ENCODE measurements at regions not wholly inside any gene's neighbourhood (a gene's known extent, or its start where the extent isn't known, plus 50 kb on each side); places are given as distances from the start of the nearest gene placed in this dataset.

DNA sequence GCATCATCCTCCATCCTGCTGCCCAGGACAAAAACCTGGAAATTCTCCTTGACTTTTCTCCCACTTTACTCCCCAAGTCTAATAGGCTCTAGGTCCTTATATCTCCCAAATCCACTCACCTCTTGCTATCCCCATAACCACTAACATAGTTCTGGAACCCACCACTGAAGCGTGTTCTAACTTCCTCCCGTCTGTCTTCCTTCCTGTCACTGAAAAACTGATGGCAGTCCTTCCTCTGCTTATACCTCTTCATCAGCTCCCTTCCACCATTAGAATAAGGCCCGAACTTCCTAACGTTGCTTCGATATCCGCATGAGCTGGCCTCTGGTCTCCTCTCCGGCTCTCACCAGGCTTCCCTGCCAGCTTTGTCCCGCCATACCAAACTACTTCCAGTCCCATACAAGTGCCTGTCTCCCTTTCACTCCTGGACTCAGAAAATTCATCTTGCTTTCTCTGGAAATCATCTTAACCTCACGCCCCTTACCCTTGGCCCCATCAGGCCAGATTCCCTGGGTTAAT lies 63.0 kb upstream of the BCL2L14 start:
- no peak for TF ChIP-seq POLR2A (IDR thresholded peaks at IDR 0.05)
- TF ChIP-seq, protein P1, sequence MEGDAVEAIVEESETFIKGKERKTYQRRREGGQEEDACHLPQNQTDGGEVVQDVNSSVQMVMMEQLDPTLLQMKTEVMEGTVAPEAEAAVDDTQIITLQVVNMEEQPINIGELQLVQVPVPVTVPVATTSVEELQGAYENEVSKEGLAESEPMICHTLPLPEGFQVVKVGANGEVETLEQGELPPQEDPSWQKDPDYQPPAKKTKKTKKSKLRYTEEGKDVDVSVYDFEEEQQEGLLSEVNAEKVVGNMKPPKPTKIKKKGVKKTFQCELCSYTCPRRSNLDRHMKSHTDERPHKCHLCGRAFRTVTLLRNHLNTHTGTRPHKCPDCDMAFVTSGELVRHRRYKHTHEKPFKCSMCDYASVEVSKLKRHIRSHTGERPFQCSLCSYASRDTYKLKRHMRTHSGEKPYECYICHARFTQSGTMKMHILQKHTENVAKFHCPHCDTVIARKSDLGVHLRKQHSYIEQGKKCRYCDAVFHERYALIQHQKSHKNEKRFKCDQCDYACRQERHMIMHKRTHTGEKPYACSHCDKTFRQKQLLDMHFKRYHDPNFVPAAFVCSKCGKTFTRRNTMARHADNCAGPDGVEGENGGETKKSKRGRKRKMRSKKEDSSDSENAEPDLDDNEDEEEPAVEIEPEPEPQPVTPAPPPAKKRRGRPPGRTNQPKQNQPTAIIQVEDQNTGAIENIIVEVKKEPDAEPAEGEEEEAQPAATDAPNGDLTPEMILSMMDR (IDR thresholded peaks at IDR 0.05) = no peak
